GM12875 (cell line): ENCODE measurements at regions not wholly inside any gene's neighbourhood (a gene's known extent, or its start where the extent isn't known, plus 50 kb on each side); places are given as distances from the start of the nearest gene placed in this dataset.

Experiments
- H3K4me3 ChIP-seq: one replicate; pipeline ENCODE4 v1.5.1; 2011; ENCODE audit warnings: low read depth, low read length, control low read depth
- CTCF ChIP-seq: IDR thresholded peaks from 2 replicates; pipeline ENCODE4 v1.5.1; 2011; ENCODE audit warnings: low read depth, mild to moderate bottlenecking, control low read depth, inconsistent platforms, low read length, moderate library complexity, borderline replicate concordance; ENCODE audit not compliant: insufficient read depth

- H3K4me3 ChIP-seq = no peak overlapping the region
- no peak for TF ChIP-seq CTCF
These were observed 181.5 kb upstream of the PIK3R1 start for GRCh38 chr5:68033961-68034571.

- H3K4me3 ChIP-seq = no peak overlapping the region
- no peak for TF ChIP-seq CTCF
These were observed 182.5 kb upstream of the PIK3R1 start for GRCh38 chr5:68033029-68033428.

GRCh38 chr5:68032216-68032762 is 183.3 kb upstream of the PIK3R1 start:
- TF ChIP-seq CTCF = no peak
- no peak overlapping the region for H3K4me3 ChIP-seq

GRCh38 chr5:68028131-68028727 is 187.3 kb upstream of the PIK3R1 start:
- no peak overlapping the region for H3K4me3 ChIP-seq
- no peak for TF ChIP-seq CTCF

- TF ChIP-seq CTCF = no peak
- H3K4me3 ChIP-seq = no peak overlapping the region
These were observed 188.0 kb upstream of the PIK3R1 start for GRCh38 chr5:68027519-68027918.

GRCh38 chr5:68026092-68026885 is 189.3 kb upstream of the PIK3R1 start:
- no peak for TF ChIP-seq CTCF
- H3K4me3 ChIP-seq = no peak overlapping the region
